ENCODE measurements at regions not wholly inside any gene's neighbourhood (a gene's known extent, or its start where the extent isn't known, plus 50 kb on each side); places are given as distances from the start of the nearest gene placed in this dataset.
A peak's percentile ranks its signal among the peaks of the same experiment; 100 is the strongest.

GRCh38 chr7:19269301-19269700 is 124.1 kb upstream of the FERD3L start:
- CTCF ChIA-PET (ENCODE audit: partially characterized antibody): interaction anchor here (1.5 kb wide), 1 partner anchor 45 kb away, joined by 5 read pairs; no protein-coding TSS in a partner anchor

More at GRCh38 chr7:19269301-19269700, 124.1 kb upstream of the FERD3L start:
- H3K4me1 ChIP-seq (replicated peaks in 1 of 4; ENCODE audit: control insufficient read depth in 3 of 4, insufficient read depth in 4 of 4, low read length in 3 of 4): no peaks in the 10 kb centered on the region
- H2BK20ac ChIP-seq (ENCODE audit: low read length): no peak overlapping the region
- no peak for DNase-seq (ENCODE audit: low read depth in 1 of 2, low spot score in 2 of 2)
- no peaks in the 10 kb centered on the region for H3K79me2 ChIP-seq (ENCODE audit: control insufficient read depth in 1 of 2, insufficient read depth in 2 of 2, low read length in 2 of 2)
- H3K27ac ChIP-seq (ENCODE audit: low read depth, low read length): no peak overlapping the region
- no peak overlapping the region for H3K14ac ChIP-seq (ENCODE audit: insufficient read length)
- H3K9ac ChIP-seq (replicated peaks in 1 of 4; ENCODE audit: extremely low read depth in 1 of 4, low read depth in 3 of 4, low read length in 3 of 4): no peak overlapping the region
- H2BK12ac ChIP-seq (ENCODE audit: low read depth, low read length): no peak overlapping the region
- no peak overlapping the region for H2AFZ ChIP-seq (ENCODE audit: low read length)
- no peak overlapping the region for H3K4me2 ChIP-seq (ENCODE audit: insufficient read depth in 1 of 2, low read depth in 2 of 2, low read length in 2 of 2)
- H3K23me2 ChIP-seq (ENCODE audit: low read depth, low read length): no peaks in the 10 kb centered on the region
- H3K27me3 ChIP-seq (replicated peaks in 1 of 4; ENCODE audit: control insufficient read depth in 3 of 4, extremely low read depth in 1 of 4, insufficient read depth in 3 of 4, low read length in 3 of 4): no peaks in the 10 kb centered on the region
- H3K9me3 ChIP-seq (ENCODE audit: insufficient read depth in 2 of 2, low read depth in 1 of 2, low read length in 1 of 2): no peaks in the 10 kb centered on the region; a peak in 1 of 4 replicates
- H2BK5ac ChIP-seq (ENCODE audit: low read depth, low read length): no peak overlapping the region
- H4K91ac ChIP-seq (replicated peaks; ENCODE audit: insufficient read length, low read length): no peak overlapping the region
- no peaks in the 10 kb centered on the region for H3K36me3 ChIP-seq (ENCODE audit: control insufficient read depth in 2 of 4, insufficient read depth in 4 of 4, low read length in 3 of 4)
- no peak overlapping the region for H2BK120ac ChIP-seq (replicated peaks; ENCODE audit: low read depth, low read length)
- no peak overlapping the region for H2BK15ac ChIP-seq (ENCODE audit: low read length)
- no peak for FAIRE-seq
- H4K8ac ChIP-seq (ENCODE audit: extremely low read depth, insufficient read depth, low read length): no peak overlapping the region
- TF ChIP-seq USF2 (IDR thresholded peaks at IDR 0.05; ENCODE audit: low read length): no peak
- TF ChIP-seq RFX5 (IDR thresholded peaks at IDR 0.05; ENCODE audit: borderline replicate concordance, low read depth, low read length): no peak
- no peak for TF ChIP-seq TAF1 (IDR thresholded peaks at IDR 0.05; ENCODE audit: low read depth, low read length)
- TF ChIP-seq TEAD4 (IDR thresholded peaks at IDR 0.05; ENCODE audit: low read depth, low read length): peak; percentile 17; the same call in 1 of the 2 replicates
- TF ChIP-seq BRCA1 (IDR thresholded peaks at IDR 0.05; ENCODE audit: low read depth, low read length): no peak
- no peak overlapping the region for H2AK5ac ChIP-seq (ENCODE audit: low read depth, low read length)
- H3K23ac ChIP-seq (ENCODE audit: insufficient read length): no peak overlapping the region
- H3K4ac ChIP-seq (replicated peaks; ENCODE audit: insufficient read length, low read depth, low read length): no peak overlapping the region
- H4K20me1 ChIP-seq (replicated peaks in 1 of 2; ENCODE audit: control insufficient read depth in 1 of 2, insufficient read depth in 2 of 2, low read length in 2 of 2): no peaks in the 10 kb centered on the region
- H3K4me3 ChIP-seq (ENCODE audit: extremely low read depth in 1 of 4, insufficient read depth in 2 of 4, low read depth in 3 of 4, low read length in 4 of 4): no peak overlapping the region
- no peak overlapping the region for H4K5ac ChIP-seq (ENCODE audit: insufficient read length, low read depth, low read length)
- POLR2A ChIA-PET (ENCODE audit: partially characterized antibody): no interaction called here
- H3K56ac ChIP-seq (replicated peaks; ENCODE audit: insufficient read length, low read depth, low read length): no peak overlapping the region
- H3K18ac ChIP-seq (ENCODE audit: extremely low read depth, low read length): no peak overlapping the region
- no peaks in the 10 kb centered on the region for H3K79me1 ChIP-seq (ENCODE audit: low read depth, low read length)

All from H1 (cell line).